Ovary (tissue), 7 donors: ENCODE measurements at regions not wholly inside any gene's neighbourhood (a gene's known extent, or its start where the extent isn't known, plus 50 kb on each side); places are given as distances from the start of the nearest gene placed in this dataset.

Source experiments
- DNase-seq, 5 donors: peaks; one replicate each; pipeline ENCODE4 v3.0.0-alpha.2; 2019 to 2020
- H3K27ac ChIP-seq, 2 donors: fragments of 200-600 bp; one replicate each; pipeline versions ENCODE4 v1.5.1 to v1.8.0; 2019 to 2022
- H3K27me3 ChIP-seq: fragments of 200-600 bp; one replicate; pipeline ENCODE4 v1.8.0; 2022
- H3K36me3 ChIP-seq: fragments of 200-600 bp; sonication (generic); one replicate; pipeline ENCODE4 v1.5.1; 2019
- H3K4me1 ChIP-seq: one replicate; pipeline ENCODE4 v1.8.1; 2013; ENCODE audit warnings: mild to moderate bottlenecking, moderate library complexity; ENCODE audit not compliant: insufficient read depth
- H3K4me3 ChIP-seq: fragments of 200-600 bp; sonication (generic); one replicate; pipeline ENCODE4 v1.5.1; 2017
- H3K9me3 ChIP-seq, 2 donors: fragments of 200-600 bp in 1 of 2; sonication (generic) in 1 of 2; one replicate each; pipeline versions ENCODE4 v1.5.1 to v1.8.1; 2013 to 2019; ENCODE audit warnings: mild to moderate bottlenecking in 1 of 2, moderate library complexity in 1 of 2
- CTCF ChIP-seq, 3 donors: fragments of 450-650 bp in 2 of 3; fragments of 200-600 bp in 1 of 3; IDR thresholded peaks; one replicate each; pipeline versions ENCODE4 v1.5.1 to v1.8.0; 2016 to 2022; ENCODE audit warnings: antibody characterized with exemption in 3 of 3, mild to moderate bottlenecking in 1 of 3
- EP300 ChIP-seq: sonication (generic); formaldehyde crosslinking; IDR thresholded peaks from one replicate; pipeline ENCODE4 v1.6.1; 2017; ENCODE audit warnings: antibody characterized with exemption
- POLR2A ChIP-seq: fragments of 450-650 bp; IDR thresholded peaks from one replicate; pipeline ENCODE4 v1.6.1; 2017; ENCODE audit warnings: antibody characterized with exemption, mild to moderate bottlenecking, moderate library complexity
- WGBS, 3 donors: extraction: QIAGEN DNeasy Blood & Tissue Kit in 1 of 3; methylation state at CpG; one replicate each; pipeline versions ENCODE4 v1.1.5 to v1.1.7; 2013 to 2017; 5-methylcytosine and 5-hydroxymethylcytosine counted together
- intact Hi-C, 4 donors: fragments of 100-400 bp; cut with DNase I; formaldehyde crosslinking; loops; one replicate each; pipeline versions ENCODE4 v1.11.0 to v1.15.1; 2022 to 2023
- donor health status: DM: no; HTN: no; CAD: no; lungs with moderate emphysema.
- donor health status: DM: no; HTN: no; CAD: no.
- donor health status: Bipolar disorder and iron deficiency.
- donor health status: DM: no; HTN: no; CAD: no.
- donor health status: DM: yes; HTN: yes; CAD: no.

GRCh38 chr13:47008318-47008717, 111.5 kb upstream of the HTR2A start:
- Histone ChIP-seq H3K4me1 (no peaks in the 10 kb centered on the region), H3K27ac (no peak overlapping the region), H3K27me3 (no peaks in the 10 kb centered on the region), H3K4me3 (no peak overlapping the region), H3K36me3 (no peaks in the 10 kb centered on the region), H3K9me3 (no peaks in the 10 kb centered on the region)
- no peak for DNase-seq
- intact Hi-C loops, result no loop called here
- WGBS, 3 donors, result 48 to 62% (median 49%) methylated on average over 2 of the region's 2 CpGs
- TF ChIP-seq CTCF (IDR thresholded peaks at IDR 0.05), result no peak
- TF ChIP-seq EP300, result no peak
- no peak for TF ChIP-seq POLR2A

- H3K9me3 ChIP-seq, result no peaks in the 10 kb centered on the region
- no peaks in the 10 kb centered on the region for H3K36me3 ChIP-seq
- no peaks in the 10 kb centered on the region for H3K27me3 ChIP-seq
- intact Hi-C loops, result no loop called here
- no peaks in the 10 kb centered on the region for H3K4me1 ChIP-seq
- no peak for DNase-seq
- WGBS, 3 donors, result 87 to 90% (median 87%) methylated on average over 2 of the region's 2 CpGs
- no peak overlapping the region for H3K4me3 ChIP-seq
- TF ChIP-seq CTCF (IDR thresholded peaks at IDR 0.05), result no peak
- no peak for TF ChIP-seq EP300
- TF ChIP-seq POLR2A, result no peak
- no peak overlapping the region for H3K27ac ChIP-seq
Observed at GRCh38 chr13:47005756-47006414, 109.0 kb upstream of the HTR2A start.

DNA sequence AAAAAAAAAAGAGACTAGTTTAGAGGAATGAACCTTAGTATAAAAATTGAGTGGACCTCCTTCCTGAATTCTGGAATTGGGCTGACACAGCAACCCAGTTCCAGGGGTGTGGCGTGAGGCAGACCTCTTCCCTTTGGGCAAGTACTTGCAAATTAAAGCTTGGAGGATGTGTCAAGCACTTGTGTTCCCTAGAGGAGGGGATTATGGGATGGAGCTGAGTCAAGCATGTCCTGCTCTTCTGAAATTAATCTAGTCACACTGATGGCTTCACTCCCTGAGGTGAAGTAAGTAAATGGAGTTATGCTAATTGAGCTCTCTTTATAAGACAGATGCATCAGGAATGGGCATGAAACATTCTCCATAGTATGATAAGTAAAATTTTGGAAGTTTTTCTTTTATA, 107.7 kb upstream of the HTR2A start:
- intact Hi-C loops, result no loop called here
- WGBS, 3 donors, result 87 to 89% (median 89%) methylated on average over 1 of the region's 1 CpG
- H3K9me3 ChIP-seq, result no peaks in the 10 kb centered on the region
- no peaks in the 10 kb centered on the region for H3K4me1 ChIP-seq
- no peak overlapping the region for H3K4me3 ChIP-seq
- no peak for DNase-seq
- H3K36me3 ChIP-seq, result no peaks in the 10 kb centered on the region
- H3K27ac ChIP-seq, result no peak overlapping the region
- TF ChIP-seq POLR2A (no peak), CTCF (IDR thresholded peaks at IDR 0.05) (no peak), EP300 (no peak)
- no peaks in the 10 kb centered on the region for H3K27me3 ChIP-seq

DNA sequence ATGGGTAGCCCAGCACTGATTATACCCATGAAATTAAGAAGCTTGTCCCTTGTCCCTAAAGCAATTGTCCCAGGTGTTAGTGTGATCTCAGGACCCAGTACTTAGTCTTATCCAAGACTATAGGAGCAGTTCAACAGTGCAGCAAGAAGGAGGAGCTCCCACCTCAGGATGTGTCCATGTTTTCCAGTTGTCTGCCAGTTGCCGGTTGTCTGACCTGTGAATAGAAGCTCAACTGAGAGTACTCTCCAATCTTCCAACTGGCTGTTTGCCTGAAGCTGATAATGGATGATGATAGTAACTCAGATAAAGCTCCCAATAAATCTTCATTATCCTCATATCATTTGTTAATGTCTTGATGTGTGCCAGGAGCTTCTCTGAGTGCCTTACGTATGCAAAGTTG, 107.2 kb upstream of the HTR2A start:
- H3K4me3 ChIP-seq, result no peak overlapping the region
- H3K36me3 ChIP-seq, result no peaks in the 10 kb centered on the region
- H3K27ac ChIP-seq, result no peak overlapping the region
- intact Hi-C loops, result no loop called here
- 59 to 71% (median 61%) methylated on average over 2 of the region's 2 CpGs for WGBS, 3 donors
- DNase-seq, result no peak
- H3K4me1 ChIP-seq, result no peaks in the 10 kb centered on the region
- TF ChIP-seq POLR2A (no peak), EP300 (no peak), CTCF (IDR thresholded peaks at IDR 0.05) (no peak)
- H3K27me3 ChIP-seq, result no peaks in the 10 kb centered on the region
- H3K9me3 ChIP-seq, result no peaks in the 10 kb centered on the region
